ENCODE measurements at regions not wholly inside any gene's neighbourhood (a gene's known extent, or its start where the extent isn't known, plus 50 kb on each side); places are given as distances from the start of the nearest gene placed in this dataset.

GRCh38 chr1:81414488-81415015, 386.2 kb upstream of the ADGRL2 start (continued):
- no peak for TF ChIP-seq RFX5 (IDR thresholded peaks at IDR 0.05; ENCODE audit: borderline replicate concordance, low read depth, low read length)
- no peak for TF ChIP-seq USF2 (IDR thresholded peaks at IDR 0.05; ENCODE audit: low read length)
- no peak for TF ChIP-seq CHD7 (IDR thresholded peaks at IDR 0.05; ENCODE audit: insufficient replicate concordance, low read length)
- no peak for TF ChIP-seq RBBP5 (IDR thresholded peaks at IDR 0.05; ENCODE audit: borderline replicate concordance, low read depth, low read length)
- TF ChIP-seq CEBPB (IDR thresholded peaks at IDR 0.05; ENCODE audit: low read depth, low read length), result no peak
- no peak for TF ChIP-seq SAP30 (IDR thresholded peaks at IDR 0.05; ENCODE audit: insufficient read depth, insufficient replicate concordance, low read length)
- TF ChIP-seq POU5F1 (IDR thresholded peaks at IDR 0.05; ENCODE audit: low read depth, low read length), result no peak
- TF ChIP-seq EZH2 (IDR thresholded peaks at IDR 0.05; ENCODE audit: low read depth, low read length, severe bottlenecking), result no peak
- no peak for TF ChIP-seq CHD1 (IDR thresholded peaks at IDR 0.05; ENCODE audit: low read depth, low read length)
- no peak for TF ChIP-seq SUZ12 (IDR thresholded peaks at IDR 0.05; ENCODE audit: low read length)
- TF ChIP-seq JUND (IDR thresholded peaks at IDR 0.05; ENCODE audit: low read length), result no peak; the same call in 1 of the 2 replicates

All from H1 (cell line).